HEK293 (cell line): ENCODE measurements at regions not wholly inside any gene's neighbourhood (a gene's known extent, or its start where the extent isn't known, plus 50 kb on each side); places are given as distances from the start of the nearest gene placed in this dataset.

ENCODE experiments used
- CTCF ChIA-PET: fragments of 350-600 bp; formaldehyde crosslinking; extraction: SDS; loops from one replicate; lab custom pipeline; 2021; ENCODE audit warnings: antibody characterized with exemption; lab: Yijun Ruan, JAX
- POLR2A ChIA-PET: fragments of 300-600 bp; formaldehyde crosslinking; extraction: SDS; loops from one replicate; lab custom pipeline; 2020; ENCODE audit warnings: antibody characterized with exemption, inconsistent platforms; lab: Yijun Ruan, JAX
- H3K27ac ChIP-seq: fragments of 200-500 bp; sonication (Bioruptor generic); 2 replicates; pipeline ENCODE4 v1.5.1; 2014; ENCODE audit warnings: low read depth, low read length, control low read depth, inconsistent platforms; ENCODE audit errors: extremely low read depth
- H3K36me3 ChIP-seq, 2 experiments: fragments of 200-500 bp in 1 of 2; sonication (Bioruptor generic) in 1 of 2; 1 replicate in 1 of 2; 2 replicates in 1 of 2; pipeline ENCODE4 v1.5.1; 2014 to 2017; ENCODE audit warnings: inconsistent platforms in 2 of 2, low read length in 2 of 2; ENCODE audit not compliant: control insufficient read depth in 2 of 2, insufficient read depth in 1 of 2
- H3K4me1 ChIP-seq: fragments of 200-500 bp; sonication (Bioruptor generic); 2 replicates; pipeline ENCODE4 v1.5.1; 2014; ENCODE audit warnings: mild to moderate bottlenecking, low read length, inconsistent platforms; ENCODE audit not compliant: control insufficient read depth, insufficient read depth
- H3K4me3 ChIP-seq: 2 replicates; pipeline ENCODE4 v1.5.1; 2011; ENCODE audit warnings: low read depth, mild to moderate bottlenecking, control low read depth, low read length, moderate library complexity
- H3K9me3 ChIP-seq: fragments of 200-500 bp; sonication (Bioruptor generic); 2 replicates; pipeline ENCODE4 v1.5.1; 2014; ENCODE audit warnings: low read depth, low read length, inconsistent platforms; ENCODE audit not compliant: control insufficient read depth, insufficient read depth
- BCL11B ChIP-seq: fragments of 450-650 bp; formaldehyde crosslinking; IDR thresholded peaks from 2 replicates; pipeline ENCODE4 v1.5.1; 2016; ENCODE audit warnings: low read depth, missing biosample characterization, missing genetic modification characterization
- EGR2 ChIP-seq: fragments of 450-650 bp; formaldehyde crosslinking; IDR thresholded peaks from 2 replicates; pipeline ENCODE4 v1.5.1; 2016; ENCODE audit warnings: low read depth, missing biosample characterization, missing genetic modification characterization
- GLIS2 ChIP-seq: fragments of 450-650 bp; formaldehyde crosslinking; IDR thresholded peaks from 2 replicates; pipeline ENCODE4 v1.5.1; 2016; ENCODE audit warnings: missing biosample characterization, missing genetic modification characterization
- PRDM1 ChIP-seq: fragments of 450-650 bp; formaldehyde crosslinking; IDR thresholded peaks from 2 replicates; pipeline ENCODE4; 2016; ENCODE audit warnings: missing biosample characterization, missing genetic modification characterization
- REST ChIP-seq: fragments of 450-650 bp; formaldehyde crosslinking; IDR thresholded peaks from 2 replicates; pipeline ENCODE4 v1.5.1; 2016; ENCODE audit warnings: missing biosample characterization, missing genetic modification characterization
- SCRT1 ChIP-seq: fragments of 450-650 bp; formaldehyde crosslinking; IDR thresholded peaks from 2 replicates; pipeline ENCODE4 v1.5.1; 2016; ENCODE audit warnings: missing biosample characterization, missing genetic modification characterization, borderline replicate concordance
- SP3 ChIP-seq: fragments of 450-650 bp; formaldehyde crosslinking; IDR thresholded peaks from 2 replicates; pipeline ENCODE4 v1.5.1; 2016; ENCODE audit warnings: missing biosample characterization, missing genetic modification characterization
- ZEB2 ChIP-seq: fragments of 450-650 bp; formaldehyde crosslinking; IDR thresholded peaks from 2 replicates; pipeline ENCODE4 v1.5.1; 2016; ENCODE audit warnings: missing biosample characterization, missing genetic modification characterization
- ZNF146 ChIP-seq: fragments of 450-650 bp; formaldehyde crosslinking; IDR thresholded peaks from 2 replicates; pipeline ENCODE4 v1.5.1; 2016; ENCODE audit warnings: missing biosample characterization, missing genetic modification characterization
- ZNF175 ChIP-seq: fragments of 450-650 bp; formaldehyde crosslinking; IDR thresholded peaks from 2 replicates; pipeline ENCODE4 v1.5.1; 2016; ENCODE audit warnings: missing biosample characterization, missing genetic modification characterization
- ZNF221 ChIP-seq: fragments of 450-650 bp; formaldehyde crosslinking; IDR thresholded peaks from 2 replicates; pipeline ENCODE4 v1.5.1; 2017; ENCODE audit warnings: missing biosample characterization, missing genetic modification characterization, borderline replicate concordance
- ZNF23 ChIP-seq: fragments of 450-650 bp; formaldehyde crosslinking; IDR thresholded peaks from 2 replicates; pipeline ENCODE4 v1.5.1; 2016; ENCODE audit warnings: missing biosample characterization, missing genetic modification characterization, borderline replicate concordance
- ZNF266 ChIP-seq: fragments of 450-650 bp; formaldehyde crosslinking; IDR thresholded peaks from 2 replicates; pipeline ENCODE4 v1.5.1; 2016; ENCODE audit warnings: missing biosample characterization, missing genetic modification characterization, low read depth
- ZNF366 ChIP-seq: fragments of 450-650 bp; formaldehyde crosslinking; conservative IDR thresholded peaks from 2 replicates; pipeline ENCODE4 v1.5.1; 2016; ENCODE audit warnings: missing biosample characterization, missing genetic modification characterization
- ZNF473 ChIP-seq: fragments of 450-650 bp; formaldehyde crosslinking; IDR thresholded peaks from 2 replicates; pipeline ENCODE4 v1.5.1; 2017; ENCODE audit warnings: missing biosample characterization, missing genetic modification characterization
- ZNF555 ChIP-seq: fragments of 450-650 bp; formaldehyde crosslinking; conservative IDR thresholded peaks from 2 replicates; pipeline ENCODE4 v1.5.1; 2017; ENCODE audit warnings: missing biosample characterization, mild to moderate bottlenecking, missing genetic modification characterization, inconsistent platforms
- ZNF624 ChIP-seq: fragments of 450-650 bp; formaldehyde crosslinking; IDR thresholded peaks from 2 replicates; pipeline ENCODE4 v1.5.1; 2017; ENCODE audit warnings: missing biosample characterization, missing genetic modification characterization
- ZNF658 ChIP-seq: fragments of 450-650 bp; formaldehyde crosslinking; IDR thresholded peaks from 2 replicates; pipeline ENCODE4; 2016; ENCODE audit warnings: missing biosample characterization, missing genetic modification characterization
- ZNF768 ChIP-seq: fragments of 450-650 bp; formaldehyde crosslinking; IDR thresholded peaks from 2 replicates; pipeline ENCODE4 v1.5.1; 2018; ENCODE audit warnings: missing biosample characterization, mild to moderate bottlenecking, missing genetic modification characterization
- ZNF776 ChIP-seq: fragments of 450-650 bp; formaldehyde crosslinking; IDR thresholded peaks from 2 replicates; pipeline ENCODE4 v1.5.0; 2017; ENCODE audit warnings: missing biosample characterization, missing genetic modification characterization, borderline replicate concordance
- TF ChIP-seq, protein P1 (sequence below): fragments of 450-650 bp; formaldehyde crosslinking; IDR thresholded peaks from 2 replicates; pipeline ENCODE4 v1.5.1; 2016; ENCODE audit warnings: missing biosample characterization, missing genetic modification characterization, low read depth
- TF ChIP-seq, protein P2 (sequence below): fragments of 450-650 bp; formaldehyde crosslinking; IDR thresholded peaks from 2 replicates; pipeline ENCODE4; 2016; ENCODE audit warnings: missing biosample characterization, missing genetic modification characterization
- TF ChIP-seq, protein P3 (sequence below): fragments of 450-650 bp; formaldehyde crosslinking; IDR thresholded peaks from 2 replicates; pipeline ENCODE4 v1.5.1; 2016; ENCODE audit warnings: missing biosample characterization, missing genetic modification characterization
- TF ChIP-seq, protein P4 (sequence below): IDR thresholded peaks from 2 replicates; pipeline ENCODE4 v1.6.1; 2011; ENCODE audit warnings: mild to moderate bottlenecking, low read depth, low read length, borderline replicate concordance

GRCh38 chr10:36269222-36269621 is 627.1 kb upstream of the FZD8 start:
- TF ChIP-seq, protein P1, sequence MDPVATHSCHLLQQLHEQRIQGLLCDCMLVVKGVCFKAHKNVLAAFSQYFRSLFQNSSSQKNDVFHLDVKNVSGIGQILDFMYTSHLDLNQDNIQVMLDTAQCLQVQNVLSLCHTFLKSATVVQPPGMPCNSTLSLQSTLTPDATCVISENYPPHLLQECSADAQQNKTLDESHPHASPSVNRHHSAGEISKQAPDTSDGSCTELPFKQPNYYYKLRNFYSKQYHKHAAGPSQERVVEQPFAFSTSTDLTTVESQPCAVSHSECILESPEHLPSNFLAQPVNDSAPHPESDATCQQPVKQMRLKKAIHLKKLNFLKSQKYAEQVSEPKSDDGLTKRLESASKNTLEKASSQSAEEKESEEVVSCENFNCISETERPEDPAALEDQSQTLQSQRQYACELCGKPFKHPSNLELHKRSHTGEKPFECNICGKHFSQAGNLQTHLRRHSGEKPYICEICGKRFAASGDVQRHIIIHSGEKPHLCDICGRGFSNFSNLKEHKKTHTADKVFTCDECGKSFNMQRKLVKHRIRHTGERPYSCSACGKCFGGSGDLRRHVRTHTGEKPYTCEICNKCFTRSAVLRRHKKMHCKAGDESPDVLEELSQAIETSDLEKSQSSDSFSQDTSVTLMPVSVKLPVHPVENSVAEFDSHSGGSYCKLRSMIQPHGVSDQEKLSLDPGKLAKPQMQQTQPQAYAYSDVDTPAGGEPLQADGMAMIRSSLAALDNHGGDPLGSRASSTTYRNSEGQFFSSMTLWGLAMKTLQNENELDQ (tag by site-specific recombination): no peak
- TF ChIP-seq, protein P2, sequence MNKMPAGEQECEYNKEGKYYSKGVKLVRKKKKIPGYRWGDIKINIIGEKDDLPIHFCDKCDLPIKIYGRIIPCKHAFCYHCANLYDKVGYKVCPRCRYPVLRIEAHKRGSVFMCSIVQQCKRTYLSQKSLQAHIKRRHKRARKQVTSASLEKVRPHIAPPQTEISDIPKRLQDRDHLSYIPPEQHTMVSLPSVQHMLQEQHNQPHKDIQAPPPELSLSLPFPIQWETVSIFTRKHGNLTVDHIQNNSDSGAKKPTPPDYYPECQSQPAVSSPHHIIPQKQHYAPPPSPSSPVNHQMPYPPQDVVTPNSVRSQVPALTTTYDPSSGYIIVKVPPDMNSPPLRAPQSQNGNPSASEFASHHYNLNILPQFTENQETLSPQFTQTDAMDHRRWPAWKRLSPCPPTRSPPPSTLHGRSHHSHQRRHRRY (tag by site-specific recombination): no peak
- TF ChIP-seq ZNF175 (no peak), PRDM1 (tag by site-specific recombination) (no peak)
- TF ChIP-seq, protein P3, sequence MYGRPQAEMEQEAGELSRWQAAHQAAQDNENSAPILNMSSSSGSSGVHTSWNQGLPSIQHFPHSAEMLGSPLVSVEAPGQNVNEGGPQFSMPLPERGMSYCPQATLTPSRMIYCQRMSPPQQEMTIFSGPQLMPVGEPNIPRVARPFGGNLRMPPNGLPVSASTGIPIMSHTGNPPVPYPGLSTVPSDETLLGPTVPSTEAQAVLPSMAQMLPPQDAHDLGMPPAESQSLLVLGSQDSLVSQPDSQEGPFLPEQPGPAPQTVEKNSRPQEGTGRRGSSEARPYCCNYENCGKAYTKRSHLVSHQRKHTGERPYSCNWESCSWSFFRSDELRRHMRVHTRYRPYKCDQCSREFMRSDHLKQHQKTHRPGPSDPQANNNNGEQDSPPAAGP (tag by site-specific recombination): no peak
- TF ChIP-seq, protein P4, sequence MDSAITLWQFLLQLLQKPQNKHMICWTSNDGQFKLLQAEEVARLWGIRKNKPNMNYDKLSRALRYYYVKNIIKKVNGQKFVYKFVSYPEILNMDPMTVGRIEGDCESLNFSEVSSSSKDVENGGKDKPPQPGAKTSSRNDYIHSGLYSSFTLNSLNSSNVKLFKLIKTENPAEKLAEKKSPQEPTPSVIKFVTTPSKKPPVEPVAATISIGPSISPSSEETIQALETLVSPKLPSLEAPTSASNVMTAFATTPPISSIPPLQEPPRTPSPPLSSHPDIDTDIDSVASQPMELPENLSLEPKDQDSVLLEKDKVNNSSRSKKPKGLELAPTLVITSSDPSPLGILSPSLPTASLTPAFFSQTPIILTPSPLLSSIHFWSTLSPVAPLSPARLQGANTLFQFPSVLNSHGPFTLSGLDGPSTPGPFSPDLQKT: no peak
- Histone ChIP-seq H3K9me3 (no peaks in the 10 kb centered on the region), H3K27ac (no peak overlapping the region), H3K4me3 (no peak overlapping the region), H3K4me1 (no peaks in the 10 kb centered on the region), H3K36me3 (no peaks in the 10 kb centered on the region)
- ChIA-PET POLR2A (no interaction called here), CTCF (interaction anchor here (0.6 kb wide), 1 partner anchor 1226 kb away, joined by 3 read pairs; no protein-coding TSS in a partner anchor)

GRCh38 chr10:36266923-36267322 is 624.8 kb upstream of the FZD8 start:
- Histone ChIP-seq H3K4me3 (no peak overlapping the region), H3K27ac (no peak overlapping the region), H3K9me3 (no peaks in the 10 kb centered on the region), H3K36me3 (no peaks in the 10 kb centered on the region), H3K4me1 (no peaks in the 10 kb centered on the region)
- TF ChIP-seq ZNF768 (tag by site-specific recombination): no peak
- TF ChIP-seq REST (tag by site-specific recombination): no peak
- TF ChIP-seq ZNF23 (tag by site-specific recombination): no peak
- TF ChIP-seq ZNF776: no peak
- TF ChIP-seq ZNF658: no peak
- TF ChIP-seq GLIS2 (tag by site-specific recombination): no peak
- ChIA-PET POLR2A (no interaction called here), CTCF (interaction anchor here (0.7 kb wide), 1 partner anchor 278 kb away, joined by 3 read pairs; no protein-coding TSS in a partner anchor)

DNA sequence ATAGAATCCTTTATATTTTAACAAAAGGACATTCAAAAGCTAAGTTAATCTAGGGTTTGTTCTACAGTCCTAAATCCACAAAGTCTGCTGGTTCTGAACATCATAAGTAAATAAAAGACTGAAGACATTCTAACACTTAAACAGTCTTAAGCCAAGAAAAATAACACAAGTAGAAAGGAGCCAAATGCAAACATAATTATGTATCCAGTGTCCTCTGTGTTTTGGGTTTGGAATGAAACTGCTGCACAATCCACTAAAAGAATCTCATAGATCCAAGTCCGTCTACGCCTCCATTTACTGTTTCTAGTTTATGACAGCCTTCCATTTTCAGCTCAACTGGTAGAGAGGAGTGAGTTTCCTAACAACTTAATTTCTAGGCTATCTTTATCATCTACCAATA is 623.6 kb upstream of the FZD8 start:
- TF ChIP-seq ZNF266 (tag by site-specific recombination) (no peak), EGR2 (no peak), ZNF366 (tag by site-specific recombination) (no peak), ZNF221 (tag by site-specific recombination) (no peak), ZNF146 (tag by site-specific recombination) (no peak), SP3 (tag by site-specific recombination) (no peak), SCRT1 (tag by site-specific recombination) (no peak), ZNF555 (tag by site-specific recombination) (no peak), ZEB2 (tag by site-specific recombination) (no peak), ZNF624 (tag by site-specific recombination) (no peak), BCL11B (no peak), ZNF473 (no peak)
- ChIA-PET POLR2A (no interaction called here), CTCF (interaction anchor here (0.7 kb wide), 1 partner anchor 1456 kb away, joined by 3 read pairs; no protein-coding TSS in a partner anchor)
- no peak overlapping the region for H3K4me3 ChIP-seq
- H3K9me3 ChIP-seq: no peaks in the 10 kb centered on the region
- no peaks in the 10 kb centered on the region for H3K36me3 ChIP-seq
- no peaks in the 10 kb centered on the region for H3K4me1 ChIP-seq
- no peak overlapping the region for H3K27ac ChIP-seq
